MM.1S (cell line): ENCODE measurements at regions not wholly inside any gene's neighbourhood (a gene's known extent, or its start where the extent isn't known, plus 50 kb on each side); places are given as distances from the start of the nearest gene placed in this dataset.
"Not testable (repeated sequence)": the region's sequence is repeated elsewhere in the genome, so short reads cannot be mapped to it uniquely, and the experiment has no call there.

Experiments used
- DNase-seq: peaks from one replicate; pipeline ENCODE4 v3.0.0-alpha.2; 2015
- H2AFZ ChIP-seq: fragments of 300-600 bp; sonication (generic); 2 replicates; pipeline ENCODE4 v1.6.0; 2016; ENCODE audit warnings: antibody characterized with exemption, low read length
- H3F3A ChIP-seq: fragments of 300-600 bp; sonication (generic); 2 replicates; pipeline ENCODE4 v1.6.1; 2016; ENCODE audit warnings: mild to moderate bottlenecking, antibody characterized with exemption, low read length, moderate library complexity, mixed read lengths; ENCODE audit not compliant: insufficient read depth
- H3K27ac ChIP-seq: fragments of 300-600 bp; sonication (generic); 2 replicates; pipeline ENCODE4 v1.5.1; 2016; ENCODE audit warnings: mild to moderate bottlenecking, low read length
- H3K27me3 ChIP-seq: fragments of 300-600 bp; sonication (generic); replicated peaks from 2 replicates; pipeline ENCODE4 v1.6.0; 2016; ENCODE audit warnings: low read length; ENCODE audit not compliant: insufficient read depth
- H3K36me3 ChIP-seq: fragments of 300-600 bp; sonication (generic); replicated peaks from 2 replicates; pipeline ENCODE4 v1.6.1; 2016; ENCODE audit warnings: mild to moderate bottlenecking, low read length, mixed read lengths; ENCODE audit not compliant: insufficient read depth
- H3K4me1 ChIP-seq: fragments of 300-600 bp; sonication (generic); 2 replicates; pipeline ENCODE4 v1.6.1; 2016; ENCODE audit warnings: low read length, mixed read lengths
- H3K4me2 ChIP-seq: fragments of 300-600 bp; sonication (generic); 2 replicates; pipeline ENCODE4 v1.6.0; 2016; ENCODE audit warnings: low read depth, low read length
- H3K4me3 ChIP-seq: fragments of 300-600 bp; sonication (generic); 2 replicates; pipeline ENCODE4 v1.5.1; 2016; ENCODE audit warnings: low read length, mixed read lengths
- H3K79me2 ChIP-seq: fragments of 300-600 bp; sonication (generic); 2 replicates; pipeline ENCODE4 v1.6.1; 2016; ENCODE audit warnings: mixed run types, low read length, mixed read lengths
- H3K9ac ChIP-seq: fragments of 300-600 bp; sonication (generic); 2 replicates; pipeline ENCODE4 v1.6.1; 2016; ENCODE audit warnings: low read length, mixed read lengths
- H3K9me2 ChIP-seq: fragments of 300-600 bp; sonication (generic); replicated peaks from 2 replicates; pipeline ENCODE4 v1.6.1; 2016; ENCODE audit warnings: mild to moderate bottlenecking, low read length, mixed read lengths; ENCODE audit not compliant: insufficient read depth
- H3K9me3 ChIP-seq: fragments of 300-600 bp; sonication (generic); replicated peaks from 2 replicates; pipeline ENCODE4 v1.6.1; 2016; ENCODE audit warnings: mild to moderate bottlenecking, low read length, mixed read lengths; ENCODE audit not compliant: insufficient read depth
- H4K20me1 ChIP-seq: fragments of 300-600 bp; sonication (generic); 2 replicates; pipeline ENCODE4 v1.6.1; 2016; ENCODE audit warnings: mild to moderate bottlenecking, low read length, moderate library complexity, mixed read lengths; ENCODE audit not compliant: insufficient read depth
- EZH2 ChIP-seq: fragments of 300-600 bp; sonication (generic); optimal IDR thresholded peaks from 2 replicates; pipeline ENCODE3; 2017; ENCODE audit warnings: low read depth, mild to moderate bottlenecking, antibody characterized with exemption, low read length, mixed read lengths
- EZH2phosphoT487 ChIP-seq: fragments of 300-600 bp; sonication (generic); IDR thresholded peaks from 2 replicates; pipeline ENCODE4 v1.6.1; 2018; ENCODE audit warnings: antibody characterized with exemption, low read length
- TF ChIP-seq, protein P1 (sequence below): fragments of 300-600 bp; sonication (generic); IDR thresholded peaks from 2 replicates; pipeline ENCODE4 v1.5.1; 2016; ENCODE audit warnings: antibody characterized with exemption, low read length, mixed read lengths

DNA sequence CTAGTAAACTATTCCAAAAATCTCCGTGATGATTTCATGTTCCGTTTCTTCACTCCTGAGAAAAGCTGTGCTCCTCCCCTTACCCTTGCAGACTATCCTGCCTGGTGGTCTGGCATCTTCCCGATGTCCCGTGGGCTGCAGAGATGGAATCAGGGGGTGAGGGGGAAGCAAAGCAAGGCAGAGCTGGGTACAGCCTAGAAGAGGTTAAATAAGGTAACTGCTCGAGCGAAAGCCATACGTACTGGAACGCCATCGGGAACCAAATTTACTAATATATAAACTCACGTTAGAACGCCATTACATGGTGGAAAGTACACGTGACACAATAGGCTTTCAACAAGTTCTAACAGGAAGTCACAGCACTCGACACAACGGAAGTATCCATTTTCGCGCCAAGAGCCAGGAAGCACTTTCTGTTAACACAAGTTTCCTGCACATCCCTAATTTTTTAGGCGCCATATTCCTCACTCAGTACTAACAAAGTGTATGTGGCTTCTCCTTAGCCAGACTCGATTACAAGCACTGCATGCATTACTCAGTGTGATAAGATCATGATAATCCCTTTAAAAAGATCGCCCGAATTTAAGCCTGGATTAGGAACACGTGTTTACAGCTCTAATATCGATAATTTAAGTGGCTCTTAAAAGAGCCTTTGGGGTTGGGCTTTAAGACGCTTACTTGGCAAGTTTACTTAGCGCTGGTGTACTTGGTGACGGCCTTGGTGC, 101.6 kb upstream of the PRSS16 start:
- Histone ChIP-seq H2AFZ (peak overlapping the region; percentile 65), H3K27ac (peak overlapping the region; percentile 93), H3K27me3 (no peaks in the 10 kb centered on the region), H3K36me3 (no peaks in the 10 kb centered on the region), H3K4me1 (peaks cover 7% of the 10 kb centered on the region; the same call in 1 of the 2 replicates), H4K20me1 (no peaks in the 10 kb centered on the region), H3K9me2 (no peaks in the 10 kb centered on the region), H3K9me3 (no peaks in the 10 kb centered on the region), H3K4me3 (peak overlapping the region; percentile 86), H3F3A (peaks cover 55% of the 10 kb centered on the region), H3K79me2 (no peaks in the 10 kb centered on the region), H3K4me2 (peak overlapping the region; percentile 98), H3K9ac (peak overlapping the region; percentile 82)
- TF ChIP-seq, protein P1, sequence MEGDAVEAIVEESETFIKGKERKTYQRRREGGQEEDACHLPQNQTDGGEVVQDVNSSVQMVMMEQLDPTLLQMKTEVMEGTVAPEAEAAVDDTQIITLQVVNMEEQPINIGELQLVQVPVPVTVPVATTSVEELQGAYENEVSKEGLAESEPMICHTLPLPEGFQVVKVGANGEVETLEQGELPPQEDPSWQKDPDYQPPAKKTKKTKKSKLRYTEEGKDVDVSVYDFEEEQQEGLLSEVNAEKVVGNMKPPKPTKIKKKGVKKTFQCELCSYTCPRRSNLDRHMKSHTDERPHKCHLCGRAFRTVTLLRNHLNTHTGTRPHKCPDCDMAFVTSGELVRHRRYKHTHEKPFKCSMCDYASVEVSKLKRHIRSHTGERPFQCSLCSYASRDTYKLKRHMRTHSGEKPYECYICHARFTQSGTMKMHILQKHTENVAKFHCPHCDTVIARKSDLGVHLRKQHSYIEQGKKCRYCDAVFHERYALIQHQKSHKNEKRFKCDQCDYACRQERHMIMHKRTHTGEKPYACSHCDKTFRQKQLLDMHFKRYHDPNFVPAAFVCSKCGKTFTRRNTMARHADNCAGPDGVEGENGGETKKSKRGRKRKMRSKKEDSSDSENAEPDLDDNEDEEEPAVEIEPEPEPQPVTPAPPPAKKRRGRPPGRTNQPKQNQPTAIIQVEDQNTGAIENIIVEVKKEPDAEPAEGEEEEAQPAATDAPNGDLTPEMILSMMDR, result no peak
- TF ChIP-seq EZH2phosphoT487, result no peak
- TF ChIP-seq EZH2, result no peak
- peak; percentile 92 for DNase-seq

DNA sequence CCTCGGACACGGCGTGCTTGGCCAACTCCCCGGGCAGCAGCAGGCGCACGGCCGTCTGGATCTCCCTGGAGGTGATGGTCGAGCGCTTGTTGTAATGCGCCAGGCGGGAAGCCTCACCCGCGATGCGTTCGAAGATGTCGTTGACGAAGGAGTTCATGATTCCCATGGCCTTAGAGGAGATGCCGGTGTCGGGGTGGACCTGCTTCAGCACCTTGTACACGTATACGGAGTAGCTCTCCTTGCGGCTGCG, 101.1 kb upstream of the PRSS16 start:
- H3K27me3 ChIP-seq, H3K9me2 ChIP-seq, H4K20me1 ChIP-seq, H3K9me3 ChIP-seq, DNase-seq, H3K79me2 ChIP-seq, H3K36me3 ChIP-seq, H2AFZ ChIP-seq, H3K4me1 ChIP-seq: not testable (repeated sequence)
- Histone ChIP-seq H3K9ac (peak overlapping the region; percentile 82), H3K4me2 (peak overlapping the region; percentile 98), H3K4me3 (peak overlapping the region; percentile 86), H3K27ac (peak overlapping the region; percentile 93), H3F3A (peaks cover 50% of the 10 kb centered on the region)

DNA sequence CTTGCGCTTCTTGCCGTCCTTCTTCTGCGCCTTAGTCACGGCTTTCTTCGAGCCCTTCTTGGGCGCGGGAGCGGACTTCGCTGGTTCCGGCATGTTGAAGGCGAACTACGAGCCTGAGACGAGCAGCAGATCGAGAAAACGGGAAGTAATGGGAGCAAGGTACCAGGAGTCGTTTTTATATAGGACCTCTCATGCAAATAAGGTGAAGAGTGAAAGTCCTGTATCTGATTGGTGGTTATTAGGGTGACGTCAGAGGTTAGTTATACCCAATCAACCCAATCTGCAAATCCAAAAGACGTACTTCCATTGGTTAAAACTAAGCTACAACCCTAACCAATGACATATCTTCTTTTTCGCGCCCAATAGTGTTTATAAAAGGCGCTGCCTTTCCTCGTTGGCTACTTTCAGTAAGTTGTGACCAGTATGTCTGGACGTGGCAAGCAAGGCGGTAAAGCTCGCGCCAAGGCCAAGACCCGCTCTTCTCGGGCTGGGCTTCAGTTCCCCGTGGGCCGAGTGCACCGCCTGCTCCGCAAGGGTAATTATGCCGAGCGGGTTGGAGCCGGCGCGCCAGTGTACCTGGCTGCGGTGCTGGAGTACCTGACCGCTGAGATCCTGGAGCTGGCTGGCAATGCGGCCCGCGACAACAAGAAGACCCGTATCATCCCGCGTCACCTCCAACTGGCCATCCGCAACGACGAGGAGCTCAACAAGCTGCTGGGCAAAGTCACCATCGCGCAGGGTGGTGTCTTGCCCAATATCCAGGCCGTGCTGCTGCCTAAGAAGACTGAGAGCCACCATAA, 100.6 kb upstream of the PRSS16 start:
- no peaks in the 10 kb centered on the region for H3K27me3 ChIP-seq
- no peaks in the 10 kb centered on the region for H4K20me1 ChIP-seq
- no peaks in the 10 kb centered on the region for H3K9me3 ChIP-seq
- TF ChIP-seq EZH2phosphoT487, result no peak
- TF ChIP-seq, protein P1, result no peak
- TF ChIP-seq EZH2, result no peak
- H3K9ac ChIP-seq, result peak overlapping the region; percentile 90
- peaks cover 47% of the 10 kb centered on the region for H3F3A ChIP-seq
- peak overlapping the region; percentile 86 for H3K4me3 ChIP-seq
- H3K4me2 ChIP-seq, result peak overlapping the region; percentile 98
- H3K79me2 ChIP-seq, result no peaks in the 10 kb centered on the region
- peaks cover 7% of the 10 kb centered on the region; the same call in 1 of the 2 replicates for H3K4me1 ChIP-seq
- no peaks in the 10 kb centered on the region for H3K9me2 ChIP-seq
- DNase-seq, result peak; percentile 97
- H2AFZ ChIP-seq, result peak overlapping the region; percentile 58; the same call in 1 of the 2 replicates
- H3K27ac ChIP-seq, result peak overlapping the region; percentile 93
- H3K36me3 ChIP-seq, result no peaks in the 10 kb centered on the region

DNA sequence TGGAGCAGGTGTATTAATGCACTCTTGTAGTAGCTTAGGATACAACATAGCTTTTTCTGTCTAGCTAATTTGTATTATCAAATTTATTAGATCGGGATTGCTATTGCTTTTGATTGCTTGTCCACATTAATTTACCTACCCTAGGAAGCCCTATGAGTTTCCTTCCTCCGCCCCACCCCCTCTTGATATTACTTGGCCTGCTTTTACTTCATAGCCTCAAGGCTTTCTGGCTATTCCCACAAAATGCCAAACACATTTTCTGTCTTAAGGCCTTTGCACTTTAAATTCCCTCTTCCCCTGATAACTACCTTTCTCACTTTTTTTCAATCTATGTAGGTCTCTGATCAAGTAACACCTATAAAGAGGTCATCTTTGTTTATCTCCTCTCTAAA, 99.1 kb upstream of the PRSS16 start:
- H3K27me3 ChIP-seq, result no peaks in the 10 kb centered on the region
- TF ChIP-seq EZH2phosphoT487, result no peak
- TF ChIP-seq, protein P1, result no peak
- TF ChIP-seq EZH2, result no peak
- H3K36me3 ChIP-seq, result no peaks in the 10 kb centered on the region
- peak overlapping the region; percentile 90; the same call in 1 of the 2 replicates for H3K9ac ChIP-seq
- no peaks in the 10 kb centered on the region for H3K9me3 ChIP-seq
- H3K79me2 ChIP-seq, result no peaks in the 10 kb centered on the region
- peaks cover 45% of the 10 kb centered on the region for H3F3A ChIP-seq
- peak overlapping the region; percentile 96; the same call in 1 of the 2 replicates for H3K4me2 ChIP-seq
- H3K27ac ChIP-seq, result peak overlapping the region; percentile 93; the same call in 1 of the 2 replicates
- no peak for DNase-seq
- H3K9me2 ChIP-seq, result no peaks in the 10 kb centered on the region
- H3K4me3 ChIP-seq, result no peak overlapping the region
- H4K20me1 ChIP-seq, result no peaks in the 10 kb centered on the region
- H2AFZ ChIP-seq, result no peak overlapping the region
- peaks cover 7% of the 10 kb centered on the region; the same call in 1 of the 2 replicates for H3K4me1 ChIP-seq
